PC-9 (cell line): ENCODE measurements at regions not wholly inside any gene's neighbourhood (a gene's known extent, or its start where the extent isn't known, plus 50 kb on each side); places are given as distances from the start of the nearest gene placed in this dataset.

Experiments
- BruUV-seq: library from RNA; stranded (reverse); fragments of 400-500 nt; replicated peaks from 2 replicates; lab custom pipeline; 2021; lab: Mats Ljungman, UMichigan
- CTCF ChIA-PET: fragments of 300-600 bp; sonication (Branson Sonifier 250); formaldehyde crosslinking; loops from one replicate; lab custom pipeline; 2022; ENCODE audit warnings: antibody characterized with exemption; lab: Charles Lee
- POLR2A ChIA-PET: fragments of 300-600 bp; sonication (Branson Sonifier 250); formaldehyde crosslinking; loops from one replicate; lab custom pipeline; 2022; ENCODE audit warnings: antibody characterized with exemption; ENCODE audit not compliant: unreplicated experiment; lab: Charles Lee
- DNase-seq, 2 experiments: peaks; one replicate each; pipeline versions ENCODE4 v3.0.0 to v3.0.0-alpha.2; 2015 to 2022; ENCODE audit warnings: mixed read lengths in 1 of 2
- H2AFZ ChIP-seq: fragments of 200-600 bp; sonication (generic); 2 replicates; pipeline ENCODE4 v1.8.1; 2017; ENCODE audit warnings: antibody characterized with exemption
- H3F3A ChIP-seq: fragments of 200-600 bp; sonication (generic); 2 replicates; pipeline ENCODE4 v1.8.1; 2017; ENCODE audit warnings: antibody characterized with exemption, mild to moderate bottlenecking, low read depth; ENCODE audit not compliant: insufficient read depth
- H3K27ac ChIP-seq: fragments of 200-600 bp; sonication (generic); 2 replicates; pipeline ENCODE4 v1.6.1; 2016; ENCODE audit warnings: mixed run types
- H3K27me3 ChIP-seq: fragments of 200-600 bp; sonication (generic); 2 replicates; pipeline ENCODE4 v1.6.1; 2016; ENCODE audit warnings: low read depth, mixed run types; ENCODE audit not compliant: insufficient read depth
- H3K36me3 ChIP-seq: fragments of 200-600 bp; sonication (generic); 2 replicates; pipeline ENCODE4 v1.6.1; 2016; ENCODE audit warnings: low read depth, mixed run types
- H3K4me1 ChIP-seq: fragments of 200-600 bp; sonication (generic); replicated peaks from 2 replicates; pipeline ENCODE4 v1.6.1; 2016; ENCODE audit warnings: mixed run types; ENCODE audit not compliant: insufficient read depth
- H3K4me2 ChIP-seq: fragments of 200-600 bp; sonication (generic); 2 replicates; pipeline ENCODE4 v1.6.1; 2017; ENCODE audit warnings: mixed run types
- H3K4me3 ChIP-seq: fragments of 200-600 bp; sonication (generic); 2 replicates; pipeline ENCODE4 v1.6.1; 2016; ENCODE audit warnings: mixed run types
- H3K79me2 ChIP-seq: fragments of 200-600 bp; sonication (generic); 2 replicates; pipeline ENCODE4 v1.6.1; 2017; ENCODE audit warnings: low read depth, mixed run types
- H3K9me2 ChIP-seq: fragments of 200-600 bp; sonication (generic); 2 replicates; pipeline ENCODE4 v1.8.1; 2017; ENCODE audit warnings: mild to moderate bottlenecking; ENCODE audit not compliant: insufficient read depth
- H3K9me3 ChIP-seq: fragments of 200-600 bp; sonication (generic); 2 replicates; pipeline ENCODE4 v1.8.1; 2016; ENCODE audit warnings: low read depth; ENCODE audit not compliant: insufficient read depth
- H4K20me1 ChIP-seq: fragments of 200-600 bp; sonication (generic); 2 replicates; pipeline ENCODE4 v1.8.1; 2017; ENCODE audit not compliant: insufficient read depth
- CTCF ChIP-seq: fragments of 200-600 bp; sonication (generic); conservative IDR thresholded peaks from 2 replicates; pipeline ENCODE4 v1.6.1; 2017; ENCODE audit warnings: mixed run types, antibody characterized with exemption, mild to moderate bottlenecking, moderate library complexity
- EZH2 ChIP-seq: fragments of 200-600 bp; sonication (generic); IDR thresholded peaks from 2 replicates; pipeline ENCODE4 v1.8.0; 2017; ENCODE audit warnings: antibody characterized with exemption, low read depth
- intact Hi-C: fragments of 100-400 bp; cut with micrococcal nuclease; formaldehyde crosslinking; loops from one replicate; pipeline ENCODE4 v1.10.0; 2022; ENCODE audit not compliant: unreplicated experiment

- H3F3A ChIP-seq = no peaks in the 10 kb centered on the region
- H3K79me2 ChIP-seq = no peaks in the 10 kb centered on the region
- CTCF ChIA-PET = no interaction called here
- POLR2A ChIA-PET = no interaction called here
- no peak overlapping the region for H3K4me3 ChIP-seq
- no peaks in the 10 kb centered on the region for H3K9me3 ChIP-seq
- no peaks in the 10 kb centered on the region for H3K4me1 ChIP-seq
- no peak overlapping the region for H2AFZ ChIP-seq
- no peak overlapping the region for H3K4me2 ChIP-seq
- H3K27me3 ChIP-seq = no peaks in the 10 kb centered on the region
- no peak overlapping the region for H3K27ac ChIP-seq
- H4K20me1 ChIP-seq = no peaks in the 10 kb centered on the region
- TF ChIP-seq CTCF (no peak), EZH2 (no peak)
- H3K9me2 ChIP-seq = no peaks in the 10 kb centered on the region
- intact Hi-C loops = no loop called here
- DNase-seq = no peak
- H3K36me3 ChIP-seq = no peaks in the 10 kb centered on the region
- no TSS peak for BruUV-seq
Observed at GRCh38 chr1:185631843-185632242, 102.3 kb upstream of the HMCN1 start.

GRCh38 chr1:185627761-185628501 lies 106.3 kb upstream of the HMCN1 start:
- no peak overlapping the region for H3K27ac ChIP-seq
- no peak overlapping the region for H3K4me2 ChIP-seq
- H3K4me1 ChIP-seq = no peaks in the 10 kb centered on the region
- intact Hi-C loops = no loop called here
- no peak overlapping the region for H3K4me3 ChIP-seq
- no peak for DNase-seq
- no peaks in the 10 kb centered on the region for H3K9me2 ChIP-seq
- H3K79me2 ChIP-seq = no peaks in the 10 kb centered on the region
- H2AFZ ChIP-seq = no peak overlapping the region
- H3F3A ChIP-seq = no peaks in the 10 kb centered on the region
- TF ChIP-seq EZH2 (no peak), CTCF (no peak)
- ChIA-PET POLR2A (no interaction called here), CTCF (no interaction called here)
- no peaks in the 10 kb centered on the region for H3K36me3 ChIP-seq
- no TSS peak for BruUV-seq
- H3K27me3 ChIP-seq = no peaks in the 10 kb centered on the region
- no peaks in the 10 kb centered on the region for H3K9me3 ChIP-seq
- H4K20me1 ChIP-seq = no peaks in the 10 kb centered on the region

- Histone ChIP-seq H3K27ac (no peak overlapping the region), H3K36me3 (no peaks in the 10 kb centered on the region), H3K79me2 (no peaks in the 10 kb centered on the region), H3K9me3 (no peaks in the 10 kb centered on the region), H3K9me2 (no peaks in the 10 kb centered on the region), H3K4me1 (no peaks in the 10 kb centered on the region), H3K4me3 (no peak overlapping the region), H2AFZ (no peak overlapping the region), H3K27me3 (no peaks in the 10 kb centered on the region), H3F3A (no peaks in the 10 kb centered on the region), H3K4me2 (no peak overlapping the region), H4K20me1 (no peaks in the 10 kb centered on the region)
- BruUV-seq = no TSS peak
- DNase-seq = no peak
- ChIA-PET POLR2A (no interaction called here), CTCF (no interaction called here)
- TF ChIP-seq CTCF (no peak), EZH2 (no peak)
- intact Hi-C loops = no loop called here
Observed at GRCh38 chr1:185627171-185627570, 107.0 kb upstream of the HMCN1 start.
